ENCODE measurements at regions not wholly inside any gene's neighbourhood (a gene's known extent, or its start where the extent isn't known, plus 50 kb on each side); places are given as distances from the start of the nearest gene placed in this dataset.

DNA sequence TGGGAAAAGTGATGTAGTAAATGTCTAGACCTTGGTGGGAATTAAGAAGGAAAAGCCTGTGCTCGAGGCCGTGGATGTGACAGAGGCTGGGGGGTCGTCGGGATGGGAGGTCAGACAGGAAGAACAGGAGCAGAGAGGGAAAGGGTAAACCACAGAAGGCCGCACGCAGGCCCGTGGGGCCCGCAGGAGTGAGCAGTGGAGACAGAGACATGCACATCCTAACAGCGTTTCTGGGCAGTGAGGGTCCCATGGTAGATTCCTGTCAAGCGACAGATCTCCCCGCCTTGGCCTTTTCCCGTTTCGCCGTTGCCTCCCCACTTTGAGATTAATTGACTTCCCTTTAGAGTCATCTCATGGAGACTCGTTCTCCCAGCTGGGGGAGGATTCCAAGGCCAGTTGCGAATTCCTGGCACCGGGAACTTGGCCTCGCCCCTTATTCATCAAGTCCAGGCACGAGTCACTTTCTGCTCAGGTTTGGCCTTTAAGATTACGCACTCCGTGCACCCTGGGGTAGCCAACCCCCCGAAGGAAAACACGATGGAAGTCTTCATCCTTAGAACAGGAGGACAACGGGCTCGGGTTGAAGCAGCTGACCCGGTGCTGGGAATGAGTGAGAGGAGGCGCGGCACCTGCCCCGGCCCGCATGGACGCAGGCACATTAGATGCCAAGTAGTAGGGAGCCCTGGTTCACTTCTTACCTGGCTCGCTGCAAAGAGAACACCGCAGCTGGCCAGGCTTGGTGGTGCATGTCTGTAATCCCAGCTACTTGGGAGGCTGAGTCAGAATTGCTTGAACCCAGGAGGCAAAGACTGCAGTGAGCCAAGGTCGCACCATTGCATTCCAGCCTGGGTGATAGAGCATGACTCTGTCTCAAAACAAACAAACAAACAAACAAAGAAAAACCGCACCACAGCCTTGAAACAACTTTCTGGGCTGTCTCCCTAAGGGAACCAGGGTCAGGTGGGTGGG lies 315.2 kb upstream of the SHH start:
- intact Hi-C loops (cut with DNase I; ENCODE audit: low total_unique reads) = no loop called here

GRCh38 chr7:156125841-156126730 lies 313.8 kb upstream of the SHH start:
- ATAC-seq = no peak
- Histone ChIP-seq H3K4me3 (no peak overlapping the region), H3K27ac (no peak overlapping the region), H3K4me1 (no peaks in the 10 kb centered on the region), H3K9me3 (no peaks in the 10 kb centered on the region), H3K27me3 (no peaks in the 10 kb centered on the region), H3K36me3 (no peaks in the 10 kb centered on the region)
- TF ChIP-seq, protein P1, sequence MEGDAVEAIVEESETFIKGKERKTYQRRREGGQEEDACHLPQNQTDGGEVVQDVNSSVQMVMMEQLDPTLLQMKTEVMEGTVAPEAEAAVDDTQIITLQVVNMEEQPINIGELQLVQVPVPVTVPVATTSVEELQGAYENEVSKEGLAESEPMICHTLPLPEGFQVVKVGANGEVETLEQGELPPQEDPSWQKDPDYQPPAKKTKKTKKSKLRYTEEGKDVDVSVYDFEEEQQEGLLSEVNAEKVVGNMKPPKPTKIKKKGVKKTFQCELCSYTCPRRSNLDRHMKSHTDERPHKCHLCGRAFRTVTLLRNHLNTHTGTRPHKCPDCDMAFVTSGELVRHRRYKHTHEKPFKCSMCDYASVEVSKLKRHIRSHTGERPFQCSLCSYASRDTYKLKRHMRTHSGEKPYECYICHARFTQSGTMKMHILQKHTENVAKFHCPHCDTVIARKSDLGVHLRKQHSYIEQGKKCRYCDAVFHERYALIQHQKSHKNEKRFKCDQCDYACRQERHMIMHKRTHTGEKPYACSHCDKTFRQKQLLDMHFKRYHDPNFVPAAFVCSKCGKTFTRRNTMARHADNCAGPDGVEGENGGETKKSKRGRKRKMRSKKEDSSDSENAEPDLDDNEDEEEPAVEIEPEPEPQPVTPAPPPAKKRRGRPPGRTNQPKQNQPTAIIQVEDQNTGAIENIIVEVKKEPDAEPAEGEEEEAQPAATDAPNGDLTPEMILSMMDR (IDR thresholded peaks at IDR 0.05 in 4 of 5, conservative IDR thresholded peaks at IDR 0.05 in 1 of 5) = no peak
- no peak for TF ChIP-seq POLR2A (IDR thresholded peaks at IDR 0.05)
- in situ Hi-C loops (cut with MboI; ENCODE audit: low sequenced_read_pairs in 4 of 4) = no loop called here
- intact Hi-C loops (cut with DNase I; ENCODE audit: low total_unique reads) = no loop called here
- no peak for DNase-seq

More for the DNA sequence above, 315.2 kb upstream of the SHH start:
- no peak for TF ChIP-seq POLR2A (IDR thresholded peaks at IDR 0.05)
- TF ChIP-seq, protein P1 (IDR thresholded peaks at IDR 0.05 in 4 of 5, conservative IDR thresholded peaks at IDR 0.05 in 1 of 5) = no peak
- Histone ChIP-seq H3K36me3 (no peaks in the 10 kb centered on the region), H3K27ac (no peak overlapping the region), H3K27me3 (no peaks in the 10 kb centered on the region), H3K9me3 (no peaks in the 10 kb centered on the region), H3K4me1 (no peaks in the 10 kb centered on the region), H3K4me3 (no peak overlapping the region)
- ATAC-seq (no peak), DNase-seq (no peak)
- in situ Hi-C loops (cut with MboI; ENCODE audit: low sequenced_read_pairs in 4 of 4) = no loop called here

- no peak for ATAC-seq
- Histone ChIP-seq H3K4me1 (no peaks in the 10 kb centered on the region), H3K36me3 (no peaks in the 10 kb centered on the region), H3K27me3 (no peaks in the 10 kb centered on the region), H3K9me3 (no peaks in the 10 kb centered on the region), H3K4me3 (no peak overlapping the region), H3K27ac (no peak overlapping the region)
- intact Hi-C loops (cut with DNase I; ENCODE audit: low total_unique reads) = no loop called here
- TF ChIP-seq, protein P1 (IDR thresholded peaks at IDR 0.05 in 4 of 5, conservative IDR thresholded peaks at IDR 0.05 in 1 of 5) = no peak
- no peak for TF ChIP-seq POLR2A (IDR thresholded peaks at IDR 0.05)
- in situ Hi-C loops (cut with MboI; ENCODE audit: low sequenced_read_pairs in 4 of 4) = no loop called here
- DNase-seq = no peak
These were observed 312.1 kb upstream of the SHH start for GRCh38 chr7:156124356-156124755.

DNA sequence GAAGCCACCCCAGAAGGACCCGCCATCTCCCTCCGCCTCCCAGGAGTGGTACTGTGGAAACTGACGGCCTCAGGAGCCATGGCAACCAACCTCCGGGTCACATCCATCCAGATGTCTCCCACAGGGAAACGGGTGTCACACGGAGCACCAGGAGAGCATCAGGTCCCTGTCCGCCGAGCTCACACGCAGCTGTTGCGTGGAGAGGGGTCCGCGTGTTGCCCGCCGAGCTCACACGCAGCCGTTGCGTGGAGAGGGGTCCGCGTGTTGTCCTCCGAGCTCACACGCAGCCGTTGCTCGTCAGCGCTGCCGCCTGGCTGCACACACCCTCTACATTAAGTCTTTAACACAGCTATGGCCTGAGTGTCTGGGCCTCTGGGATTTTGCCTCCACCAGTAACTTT lies 311.1 kb upstream of the SHH start:
- H3K4me1 ChIP-seq = no peaks in the 10 kb centered on the region
- in situ Hi-C loops (cut with MboI; ENCODE audit: low sequenced_read_pairs in 4 of 4) = no loop called here
- no peak for DNase-seq
- no peaks in the 10 kb centered on the region for H3K27me3 ChIP-seq
- H3K9me3 ChIP-seq = no peaks in the 10 kb centered on the region
- no peak overlapping the region for H3K4me3 ChIP-seq
- no peak for TF ChIP-seq POLR2A (IDR thresholded peaks at IDR 0.05)
- TF ChIP-seq, protein P1 (IDR thresholded peaks at IDR 0.05 in 4 of 5, conservative IDR thresholded peaks at IDR 0.05 in 1 of 5) = no peak
- H3K36me3 ChIP-seq = no peaks in the 10 kb centered on the region
- no peak overlapping the region for H3K27ac ChIP-seq
- intact Hi-C loops (cut with DNase I; ENCODE audit: low total_unique reads) = no loop called here
- ATAC-seq = no peak

All from gastrocnemius medialis (tissue), 4 donors.